HT-29 (cell line): ENCODE measurements at regions not wholly inside any gene's neighbourhood (a gene's known extent, or its start where the extent isn't known, plus 50 kb on each side); places are given as distances from the start of the nearest gene placed in this dataset.

Source experiments
- DNase-seq: peaks from one replicate; pipeline ENCODE4 v3.0.0-alpha.2; 2015; ENCODE audit warnings: low spot score

- DNase-seq: no peak
These were observed 401.0 kb downstream of the IRS1 start for GRCh38 chr2:226398580-226398979.

- DNase-seq: no peak
These were observed 403.1 kb downstream of the IRS1 start for GRCh38 chr2:226396541-226396940.

- DNase-seq: no peak
These were observed 412.1 kb downstream of the IRS1 start for GRCh38 chr2:226387499-226387942.

DNA sequence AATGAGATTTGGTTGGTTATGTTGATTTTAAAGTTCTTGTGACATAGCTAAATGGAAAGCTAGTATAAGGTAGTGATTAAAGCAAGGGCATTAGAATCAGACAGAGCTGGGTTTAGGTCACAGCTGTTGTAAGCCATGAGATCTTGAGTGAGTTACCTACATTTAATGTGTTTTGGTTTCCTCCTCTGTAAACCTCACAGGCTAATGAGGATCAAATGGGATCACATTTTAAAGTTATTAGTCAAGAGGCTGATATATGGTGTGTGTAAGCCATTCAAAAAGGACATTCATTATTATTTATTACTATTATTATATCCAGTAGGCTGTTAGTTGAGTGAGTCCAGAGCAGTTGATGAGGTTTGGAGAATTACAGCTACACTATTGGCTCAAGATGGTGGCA lies 416.2 kb downstream of the IRS1 start:
- no peak for DNase-seq

DNA sequence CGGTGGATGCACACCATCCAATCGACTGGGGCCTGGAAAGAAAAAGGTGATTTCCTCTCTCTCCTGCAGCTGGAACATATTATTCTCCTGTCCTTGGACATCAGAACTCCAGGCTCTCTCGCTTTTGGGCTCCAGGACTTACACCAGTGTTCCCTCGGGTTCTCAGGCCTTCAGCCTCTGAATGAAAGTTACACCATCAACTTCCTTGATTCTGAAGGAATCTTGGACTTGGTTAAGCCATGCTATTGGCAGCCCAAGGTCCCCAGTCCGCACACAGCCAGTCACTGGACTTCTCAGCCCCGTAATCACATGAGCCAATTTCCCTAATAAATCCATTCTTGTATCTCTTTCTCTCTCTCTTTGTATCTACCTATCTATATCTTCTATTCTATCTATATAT lies 418.9 kb downstream of the IRS1 start:
- DNase-seq: no peak

DNA sequence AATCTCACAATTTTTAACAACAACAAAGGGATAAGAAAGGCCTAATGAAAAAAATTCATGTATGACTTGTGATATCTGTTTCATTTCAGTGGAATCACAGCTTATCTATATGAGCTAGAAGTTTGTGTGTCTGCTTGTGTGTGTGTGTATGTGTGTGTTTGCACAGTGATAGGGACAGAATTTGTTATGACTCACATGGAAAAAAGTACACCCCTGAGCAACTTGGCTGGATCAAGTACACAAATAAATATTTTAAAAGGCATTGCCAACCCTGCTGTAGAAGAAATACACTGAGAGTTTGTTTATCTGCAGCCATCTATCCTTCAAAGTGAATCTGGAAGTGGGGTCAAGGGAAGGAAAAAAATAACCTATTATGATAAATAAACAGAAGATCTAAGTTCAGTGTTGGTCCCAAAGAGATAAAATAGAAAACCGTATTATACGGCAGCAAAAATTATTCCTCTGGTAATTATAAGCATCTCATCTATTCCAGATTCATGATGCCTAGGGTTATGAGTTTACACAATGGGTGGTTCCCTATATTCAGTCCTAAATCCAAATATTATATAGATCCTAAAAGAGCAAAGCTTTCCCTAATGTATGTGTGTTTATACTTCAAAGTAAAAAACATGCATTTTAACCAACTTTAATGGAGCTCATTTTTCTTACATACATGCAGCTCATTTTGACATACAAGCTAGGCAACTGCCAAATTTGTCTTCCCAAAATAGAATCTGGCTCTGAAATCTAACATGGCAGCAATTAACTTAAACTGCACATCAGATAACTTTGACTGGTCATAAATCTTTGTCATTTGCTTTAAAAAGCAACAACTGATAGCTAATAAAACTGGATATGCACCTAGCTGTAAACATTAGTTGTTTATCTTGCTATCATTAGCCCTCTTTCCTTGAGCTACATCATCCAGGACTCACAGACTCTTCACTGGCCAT lies 420.6 kb downstream of the IRS1 start:
- DNase-seq: peak; percentile 11

DNA sequence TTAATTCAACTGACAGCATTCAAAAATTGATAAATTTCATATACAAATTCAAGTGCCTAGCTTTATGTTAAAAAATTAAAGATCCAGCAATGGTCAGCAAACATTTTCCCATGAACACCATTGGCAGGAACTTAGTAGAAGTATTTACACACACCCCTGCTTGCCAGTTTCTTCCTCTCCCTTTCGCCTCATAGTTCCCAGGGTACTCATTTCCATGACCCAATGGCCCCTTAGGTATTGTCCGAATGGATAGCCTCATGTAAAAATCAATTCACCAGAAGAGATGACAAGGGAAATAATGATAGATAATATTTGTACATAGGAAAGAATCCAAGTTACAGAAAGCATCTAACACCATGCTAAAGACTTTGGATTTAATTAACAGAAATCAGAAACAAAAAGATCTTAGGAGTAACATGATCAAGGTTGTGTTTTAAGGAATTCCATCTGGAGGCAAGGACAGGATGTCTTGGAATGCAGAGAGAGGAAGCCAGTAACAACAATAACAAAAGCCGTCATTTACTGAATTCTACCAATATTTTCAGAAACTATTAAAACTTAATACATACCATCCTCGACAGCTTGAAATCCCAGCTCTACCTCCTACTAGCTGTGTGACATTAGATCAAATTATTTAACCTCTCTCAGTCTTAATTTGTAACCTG lies 423.0 kb downstream of the IRS1 start:
- DNase-seq: no peak

- no peak for DNase-seq
These were observed 432.7 kb downstream of the IRS1 start for GRCh38 chr2:226366920-226367319.

DNA sequence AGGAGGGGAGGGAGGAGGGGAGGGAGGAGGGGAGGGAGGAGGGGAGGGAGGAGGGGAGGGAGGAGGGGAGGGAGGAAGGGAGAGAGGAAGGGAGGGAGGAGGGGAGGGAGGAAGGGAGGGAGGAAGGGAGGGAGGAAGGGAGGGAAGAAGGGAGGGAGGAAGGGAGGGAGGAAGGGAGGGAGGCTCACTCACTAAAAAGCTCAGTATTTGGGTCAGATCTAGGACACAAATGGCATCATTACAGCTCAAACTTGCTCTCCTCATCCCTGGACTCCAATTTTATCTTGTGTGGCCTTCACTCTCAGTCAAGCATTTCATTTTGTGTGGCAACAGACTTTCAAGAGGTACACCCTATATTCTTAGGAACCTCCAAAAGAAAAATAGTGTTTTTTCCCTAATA lies 435.4 kb downstream of the IRS1 start:
- no peak for DNase-seq

DNA sequence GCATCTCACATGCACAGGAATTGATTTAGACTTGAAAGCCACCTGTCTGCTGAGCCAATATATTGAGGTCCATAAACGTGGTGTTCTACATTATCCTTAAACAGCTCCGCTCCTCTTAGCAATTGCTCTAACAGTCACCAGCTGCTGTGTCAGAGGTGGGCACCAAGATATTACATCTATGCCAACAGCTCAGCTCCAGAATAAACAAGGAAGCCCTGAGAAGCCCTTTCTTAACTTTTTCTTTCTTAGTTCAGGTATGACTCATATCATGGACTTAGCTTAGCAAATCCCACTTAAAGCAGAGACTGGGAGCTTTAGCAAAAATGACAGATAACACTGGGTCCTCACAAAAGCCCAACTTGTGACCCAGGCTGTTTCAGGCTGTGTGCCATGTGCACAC lies 436.6 kb downstream of the IRS1 start:
- peak; percentile 16 for DNase-seq

- DNase-seq: no peak
These were observed 439.0 kb downstream of the IRS1 start for GRCh38 chr2:226360658-226361057.

GRCh38 chr2:226358688-226359087 lies 440.9 kb downstream of the IRS1 start:
- no peak for DNase-seq

DNA sequence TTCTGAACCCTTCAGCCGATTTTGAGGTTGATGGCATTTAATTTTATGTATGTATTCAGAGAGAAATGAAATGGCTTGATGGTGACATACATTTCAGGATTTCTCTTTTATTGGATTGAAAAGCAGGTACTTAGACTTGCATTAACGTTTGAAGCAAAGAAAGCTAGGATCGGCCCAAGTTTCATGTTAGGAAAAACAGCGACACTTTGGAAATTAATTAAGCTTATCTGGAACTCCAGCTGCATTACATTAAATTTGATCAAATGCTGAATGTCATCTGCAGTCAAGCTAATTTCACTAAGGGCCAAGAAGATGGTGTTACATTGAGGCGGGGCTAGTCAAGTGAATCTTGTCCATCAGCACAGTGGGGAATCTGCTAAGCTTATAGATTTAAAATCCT lies 441.8 kb downstream of the IRS1 start:
- no peak for DNase-seq

GRCh38 chr2:226355600-226355999 lies 444.0 kb downstream of the IRS1 start:
- DNase-seq: no peak

DNA sequence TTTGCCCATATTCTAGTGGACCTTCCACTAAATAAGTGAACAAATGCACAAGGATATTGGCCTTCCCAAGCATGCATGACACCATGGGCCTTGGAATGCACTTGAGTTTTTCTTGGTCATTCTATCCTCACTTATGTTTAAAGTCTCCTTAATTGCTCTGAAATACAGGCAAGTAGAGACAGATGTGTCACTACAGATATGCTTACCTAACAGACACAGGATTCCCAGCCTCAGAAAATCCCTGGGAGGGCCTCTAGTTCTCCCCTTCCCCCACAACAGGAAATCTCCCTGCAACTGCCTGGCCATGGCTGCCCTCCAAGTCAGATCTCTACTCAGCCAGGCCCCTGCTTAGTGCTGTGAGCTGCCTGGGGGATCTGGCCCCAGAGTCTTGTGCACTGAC lies 445.2 kb downstream of the IRS1 start:
- DNase-seq: no peak

DNA sequence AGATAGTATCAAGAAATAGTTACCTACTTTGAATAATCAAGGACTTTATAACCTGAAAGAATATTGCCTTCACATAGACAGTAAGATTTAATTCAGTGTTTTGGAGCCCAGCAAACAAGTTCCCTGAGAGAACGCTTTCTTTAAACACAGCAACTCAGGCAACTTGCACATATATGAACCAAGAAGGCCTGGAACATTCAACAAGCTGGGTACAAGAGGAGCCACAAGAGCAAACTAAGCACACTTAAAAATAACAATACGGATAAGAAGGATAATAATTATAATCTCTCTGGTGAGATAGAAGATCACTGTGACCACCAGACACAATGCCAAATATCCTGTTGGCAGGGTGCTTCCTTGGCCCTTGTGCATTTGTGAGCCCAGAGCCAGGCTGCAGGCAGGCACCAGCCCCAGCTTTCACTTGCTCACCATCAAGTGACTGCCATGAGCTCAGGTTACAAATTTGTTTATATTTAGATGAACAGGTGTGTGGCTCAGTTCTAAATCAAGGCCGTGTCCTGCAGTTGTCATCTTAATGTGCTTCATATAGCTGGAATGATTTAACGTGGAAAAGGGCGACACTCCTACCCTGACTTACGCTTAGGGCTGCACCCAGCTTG lies 446.6 kb downstream of the IRS1 start:
- no peak for DNase-seq

DNA sequence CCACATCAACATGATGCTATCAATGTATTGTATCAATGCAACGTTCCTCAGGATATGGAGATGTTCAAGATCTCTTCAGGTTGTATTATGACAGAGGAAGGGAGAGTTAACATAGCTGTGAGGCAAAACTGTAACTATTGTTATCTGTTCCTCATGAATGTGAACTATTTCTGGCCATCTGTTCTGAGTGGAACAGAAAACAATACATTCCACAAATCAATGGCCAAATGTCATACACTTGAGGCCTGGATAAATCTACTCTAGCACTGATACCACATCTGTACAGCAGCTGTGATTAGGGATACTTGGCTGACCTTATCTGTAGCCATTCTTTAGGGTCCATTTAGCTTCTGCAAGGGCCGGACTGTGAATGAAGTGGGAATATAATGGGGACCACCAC lies 447.9 kb downstream of the IRS1 start:
- DNase-seq: no peak

GRCh38 chr2:226339616-226340015 lies 460.0 kb downstream of the IRS1 start:
- no peak for DNase-seq

- DNase-seq: peak; percentile 9
These were observed 460.8 kb downstream of the IRS1 start for GRCh38 chr2:226338825-226339224.

- no peak for DNase-seq
These were observed 461.5 kb downstream of the IRS1 start for GRCh38 chr2:226337941-226338600.

- DNase-seq: no peak
These were observed 463.3 kb downstream of the IRS1 start for GRCh38 chr2:226336283-226336682.
